GM19240 (cell line): ENCODE measurements at regions not wholly inside any gene's neighbourhood (a gene's known extent, or its start where the extent isn't known, plus 50 kb on each side); places are given as distances from the start of the nearest gene placed in this dataset.

Experiments
- DNase-seq: peaks from one replicate; pipeline ENCODE4 v3.0.0; 2011; ENCODE audit warnings: low spot score; ENCODE audit not compliant: insufficient read length

- DNase-seq: no peak
Measured at GRCh38 chr6:119891644-119892043, 542.1 kb upstream of the MAN1A1 start.

GRCh38 chr6:119891206-119891605, 541.6 kb upstream of the MAN1A1 start:
- no peak for DNase-seq

- DNase-seq: no peak
Measured at GRCh38 chr6:119890470-119890869, 540.9 kb upstream of the MAN1A1 start.

- no peak for DNase-seq
Measured at GRCh38 chr6:119887666-119888065, 538.1 kb upstream of the MAN1A1 start.

- DNase-seq: no peak
Measured at GRCh38 chr6:119881416-119881815, 531.9 kb upstream of the MAN1A1 start.

GRCh38 chr6:119880840-119881239, 531.3 kb upstream of the MAN1A1 start:
- DNase-seq: no peak

DNA sequence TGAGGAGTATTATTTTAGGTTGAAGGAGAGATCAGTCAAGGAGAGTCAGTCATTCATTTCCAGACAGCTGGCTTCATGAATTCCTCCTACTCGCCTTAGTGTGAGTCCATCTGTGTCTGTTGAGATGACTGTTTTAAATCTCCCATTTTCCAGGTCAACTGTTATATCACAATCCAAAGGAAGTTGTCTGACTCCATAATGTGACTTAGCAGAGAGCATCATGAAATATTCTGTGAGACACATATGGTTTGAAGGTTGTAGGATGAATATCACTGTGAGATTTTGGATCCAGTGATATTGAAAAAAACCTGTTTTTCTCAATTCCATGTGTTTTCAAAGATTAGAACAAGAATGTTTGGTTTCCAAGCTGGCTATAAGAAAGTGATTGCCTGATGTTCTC, 530.2 kb upstream of the MAN1A1 start:
- DNase-seq: no peak

DNA sequence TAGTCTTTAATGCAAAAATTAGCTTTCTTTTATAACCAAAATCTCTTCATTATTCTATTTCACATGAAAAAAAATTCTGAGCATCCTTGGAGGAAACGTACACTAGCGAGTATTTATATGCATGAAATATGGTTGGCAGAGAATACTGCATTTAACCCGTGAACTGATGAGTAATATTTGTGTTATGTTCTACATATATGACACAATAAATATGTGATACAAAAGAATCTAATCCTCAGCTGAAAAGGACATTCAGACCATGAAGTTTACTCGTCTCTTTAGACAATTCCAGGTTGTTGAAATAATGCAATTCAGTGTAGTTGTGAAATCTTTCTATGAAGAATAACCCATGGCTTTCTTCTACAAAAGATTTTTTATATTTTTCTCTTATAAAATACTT, 524.8 kb upstream of the MAN1A1 start:
- DNase-seq: no peak

DNA sequence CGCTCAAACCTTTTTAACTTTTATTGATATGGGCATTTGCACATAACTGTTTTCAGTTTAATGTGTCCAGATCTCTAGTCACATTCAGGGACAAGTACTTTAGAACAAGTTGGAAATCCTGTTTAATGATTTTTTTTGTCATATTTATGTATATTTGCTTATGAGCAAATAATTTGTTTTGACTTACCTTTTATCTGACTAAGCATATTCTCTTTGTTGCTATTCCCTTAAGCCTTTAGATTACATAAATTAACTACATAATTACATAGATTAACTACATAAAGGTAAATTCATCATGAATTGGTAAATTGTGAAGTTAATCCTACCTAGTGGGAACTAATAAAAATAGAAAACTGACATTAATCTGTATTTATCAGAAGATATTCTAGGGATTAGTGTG, 523.5 kb upstream of the MAN1A1 start:
- no peak for DNase-seq

- DNase-seq: no peak
Measured at GRCh38 chr6:119871520-119871919, 522.0 kb upstream of the MAN1A1 start.

- DNase-seq: no peak
Measured at GRCh38 chr6:119865466-119866350, 516.1 kb upstream of the MAN1A1 start.

DNA sequence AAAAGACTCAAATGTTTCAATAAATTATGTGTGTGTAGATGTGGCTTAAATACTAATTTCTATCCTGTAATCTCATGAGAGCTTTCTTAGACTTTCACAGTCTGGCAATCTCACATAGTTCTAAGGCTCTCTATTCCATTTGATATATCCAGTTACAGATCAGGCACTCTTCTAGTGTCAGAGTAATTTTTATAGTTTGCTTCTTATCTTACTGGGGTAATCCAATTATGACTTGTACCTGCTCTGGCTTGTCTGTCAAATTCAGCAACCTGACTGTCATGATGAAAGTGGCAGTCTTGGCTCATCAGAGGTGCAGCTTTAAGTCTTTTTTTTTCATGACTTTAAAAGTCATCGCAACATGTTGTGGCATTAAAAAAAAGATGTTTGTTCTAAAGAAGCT, 513.2 kb upstream of the MAN1A1 start:
- DNase-seq: no peak

DNA sequence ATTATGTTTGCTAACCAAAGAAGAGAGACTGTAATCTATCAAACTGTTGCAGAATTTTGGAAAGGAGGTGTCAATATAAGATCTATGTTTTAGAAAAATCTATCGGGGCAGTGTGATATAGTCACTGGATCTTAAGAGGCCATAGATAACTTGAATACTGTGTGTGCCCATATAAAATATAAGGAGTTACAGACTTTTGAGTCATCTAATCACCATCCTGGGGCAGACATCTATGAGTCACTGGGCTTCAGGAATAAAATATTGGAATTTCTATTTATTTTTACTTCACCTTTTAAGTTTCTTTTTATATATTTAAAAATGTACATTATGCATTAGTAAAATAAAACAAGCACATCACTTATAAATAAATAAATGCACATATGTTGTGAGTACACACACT, 509.3 kb upstream of the MAN1A1 start:
- no peak for DNase-seq

DNA sequence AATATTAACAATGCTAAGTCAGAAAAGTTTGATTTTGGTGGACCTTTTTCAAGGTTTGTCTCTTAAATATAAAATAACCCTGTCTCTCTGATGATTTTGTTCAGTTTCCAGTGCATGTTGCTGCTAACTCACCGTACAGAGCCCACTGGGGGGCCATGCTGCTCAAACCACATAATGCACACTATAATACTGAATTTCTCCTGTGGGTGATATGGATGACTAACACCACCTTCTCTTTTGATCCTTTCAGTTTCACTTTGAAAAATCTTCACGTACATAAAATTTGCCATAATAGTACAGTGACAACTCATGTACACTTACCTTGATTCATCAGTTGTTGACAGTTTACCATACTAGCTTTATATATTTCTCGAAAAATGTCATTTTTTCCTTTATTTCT, 506.6 kb upstream of the MAN1A1 start:
- DNase-seq: no peak

GRCh38 chr6:119848696-119849095, 499.1 kb upstream of the MAN1A1 start:
- DNase-seq: no peak

DNA sequence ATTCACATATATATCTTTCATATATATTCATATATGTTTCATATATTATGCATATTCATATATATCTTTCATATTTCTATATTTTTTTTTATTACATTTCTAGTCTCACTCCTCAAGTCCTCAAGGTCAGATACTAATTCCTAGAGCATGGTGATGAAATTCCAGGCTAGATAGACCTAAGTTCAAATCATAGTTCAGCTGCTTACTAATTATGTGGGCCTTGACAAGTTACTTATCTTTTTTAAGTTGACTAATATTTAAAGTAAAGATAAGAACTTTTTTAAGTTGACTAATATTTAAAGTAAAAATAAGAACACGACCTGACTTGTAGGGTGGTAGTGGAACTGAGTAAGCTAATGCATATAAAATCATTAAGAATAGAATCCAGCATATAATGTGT, 495.6 kb upstream of the MAN1A1 start:
- DNase-seq: no peak

DNA sequence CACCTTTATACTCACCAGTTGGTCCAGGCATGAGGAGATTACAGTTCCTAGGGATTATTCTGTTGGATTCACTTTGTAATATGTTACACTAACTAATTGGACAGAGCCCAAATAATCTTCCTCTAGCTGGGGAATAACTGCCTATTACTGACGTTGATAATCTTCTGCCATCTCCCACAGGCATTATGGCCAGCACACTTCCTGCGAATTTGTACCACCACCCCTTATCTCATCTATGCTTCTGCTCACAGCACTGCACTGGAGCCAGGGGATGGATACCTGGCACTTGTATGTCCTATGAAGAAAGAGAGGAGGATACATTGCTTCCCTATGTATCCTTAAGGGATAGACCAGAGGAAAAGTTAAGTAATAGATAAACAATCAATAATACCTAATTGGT, 494.8 kb upstream of the MAN1A1 start:
- no peak for DNase-seq

GRCh38 chr6:119842191-119842590, 492.6 kb upstream of the MAN1A1 start:
- no peak for DNase-seq

- DNase-seq: no peak
Measured at GRCh38 chr6:119838043-119838442, 488.5 kb upstream of the MAN1A1 start.

GRCh38 chr6:119834418-119834817, 484.9 kb upstream of the MAN1A1 start:
- no peak for DNase-seq

DNA sequence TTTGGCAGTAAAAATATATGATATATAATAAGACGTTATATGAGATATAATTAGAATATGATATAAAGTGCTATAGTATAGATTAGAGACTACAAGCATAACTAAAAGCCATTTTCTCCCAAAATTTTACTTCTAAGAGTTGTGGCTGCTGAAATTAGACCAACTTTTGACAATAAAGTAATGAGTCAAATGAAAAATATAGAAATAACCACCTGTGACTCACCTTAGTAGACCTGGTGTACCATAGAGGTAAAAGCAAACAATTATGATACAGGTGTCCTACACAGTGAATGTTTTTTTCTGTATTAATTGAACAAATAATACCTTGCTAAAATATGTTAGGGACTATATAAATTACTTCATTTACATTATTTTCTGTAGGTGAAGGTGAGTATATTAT, 482.9 kb upstream of the MAN1A1 start:
- DNase-seq: no peak

DNA sequence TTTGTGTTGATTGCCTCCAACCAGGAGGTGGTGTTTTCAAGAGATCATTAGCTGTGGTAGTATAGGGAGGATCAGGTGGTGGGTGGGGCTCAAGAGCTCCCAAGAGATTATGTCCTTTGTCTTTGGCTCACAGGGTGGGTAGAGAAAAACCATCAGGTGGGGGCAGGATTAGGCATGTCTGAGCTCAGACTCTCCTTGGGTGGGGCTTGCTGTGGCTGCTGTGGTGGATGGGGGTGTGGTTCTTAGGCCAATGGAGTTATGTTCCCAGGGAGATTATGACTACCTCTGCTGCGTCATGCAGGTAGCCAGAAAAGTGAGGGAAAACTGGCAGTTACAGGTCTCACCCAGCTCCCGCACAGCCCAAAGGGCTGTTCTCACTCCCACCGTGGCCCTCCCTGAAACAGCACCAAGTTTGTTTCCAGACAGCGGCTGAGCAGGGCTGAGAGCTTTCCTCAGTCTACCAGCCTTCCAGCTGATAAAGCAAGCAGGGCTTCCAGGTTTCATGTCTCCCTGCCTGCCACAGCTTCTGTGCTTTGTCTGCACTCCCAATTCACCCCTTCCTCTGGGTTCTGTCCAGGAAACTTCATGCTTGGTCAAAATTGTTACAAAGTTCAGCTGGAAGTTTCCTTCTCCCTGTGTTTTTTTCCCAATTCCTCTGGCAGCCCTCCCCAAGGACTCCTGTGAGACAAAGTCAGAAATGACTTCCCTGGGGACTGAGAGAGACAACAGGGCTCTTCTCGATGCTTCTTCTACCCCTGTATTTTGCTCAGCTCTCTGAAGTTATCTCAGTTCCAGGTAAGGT, 481.1 kb upstream of the MAN1A1 start:
- no peak for DNase-seq

DNA sequence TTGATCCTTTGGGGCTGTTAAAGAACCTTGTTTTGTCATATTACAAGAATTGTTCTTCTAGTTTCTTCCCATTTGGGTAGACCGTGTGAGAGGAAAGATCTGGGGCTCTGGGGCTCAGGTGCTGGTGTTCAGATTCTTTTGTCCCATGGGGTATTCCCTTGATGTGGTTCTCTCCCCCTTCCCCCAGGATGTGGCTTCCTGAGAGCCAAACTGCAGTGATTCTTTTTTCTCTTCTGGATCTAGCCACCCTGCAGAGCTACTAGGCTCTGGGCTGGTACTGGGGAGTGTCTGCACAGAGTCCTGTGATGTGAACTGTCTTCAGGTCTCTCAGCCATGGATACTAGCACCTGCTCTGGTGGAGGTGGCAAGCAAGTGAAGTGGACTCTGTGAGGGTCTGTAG, 480.5 kb upstream of the MAN1A1 start:
- DNase-seq: no peak
